HG03439 (cell line): ENCODE measurements at regions not wholly inside any gene's neighbourhood (a gene's known extent, or its start where the extent isn't known, plus 50 kb on each side); places are given as distances from the start of the nearest gene placed in this dataset.

Experiments
- ATAC-seq: cut with Tn5 transposase; IDR thresholded peaks from one replicate; pipeline ENCODE4 v1.9.1; 2021; ENCODE audit warnings: mild to moderate bottlenecking, moderate library complexity; ENCODE audit not compliant: unreplicated experiment

DNA sequence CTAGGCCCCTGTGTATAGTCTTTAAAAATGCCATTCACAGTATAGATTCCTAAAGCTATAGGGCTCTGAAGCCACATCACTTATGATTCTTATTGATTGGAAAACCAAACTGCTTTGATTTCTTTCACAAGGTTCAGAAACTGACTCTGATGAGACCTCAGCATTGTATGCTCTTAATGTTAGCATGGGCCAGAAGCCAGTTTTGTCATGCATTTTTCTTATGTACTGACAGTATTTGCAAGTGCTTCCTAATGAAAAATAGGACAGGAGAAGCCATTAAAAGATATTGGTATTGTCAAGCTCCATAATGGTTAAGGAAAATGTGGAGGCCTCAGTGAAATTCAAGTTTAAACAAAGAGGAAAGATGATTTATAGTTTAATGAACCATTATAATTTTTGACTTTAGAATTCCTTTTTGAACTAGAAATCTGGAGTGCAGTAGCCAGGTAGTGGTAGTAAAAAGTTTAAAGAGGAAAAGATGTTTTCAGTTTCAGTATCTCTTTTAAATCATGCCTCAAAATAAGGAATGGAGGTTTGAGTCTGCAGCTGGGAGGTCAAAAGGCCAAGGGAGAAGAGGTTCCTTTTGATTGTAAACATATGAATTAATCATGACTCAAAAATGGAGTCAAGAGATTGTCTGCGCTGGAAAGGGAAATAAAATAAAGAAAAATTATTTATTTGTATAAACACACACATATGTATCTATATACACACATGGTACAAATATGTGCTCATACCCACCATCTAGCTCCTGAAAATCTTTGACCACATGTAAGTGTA is 388.1 kb upstream of the PRICKLE1 start:
- ATAC-seq: no peak

DNA sequence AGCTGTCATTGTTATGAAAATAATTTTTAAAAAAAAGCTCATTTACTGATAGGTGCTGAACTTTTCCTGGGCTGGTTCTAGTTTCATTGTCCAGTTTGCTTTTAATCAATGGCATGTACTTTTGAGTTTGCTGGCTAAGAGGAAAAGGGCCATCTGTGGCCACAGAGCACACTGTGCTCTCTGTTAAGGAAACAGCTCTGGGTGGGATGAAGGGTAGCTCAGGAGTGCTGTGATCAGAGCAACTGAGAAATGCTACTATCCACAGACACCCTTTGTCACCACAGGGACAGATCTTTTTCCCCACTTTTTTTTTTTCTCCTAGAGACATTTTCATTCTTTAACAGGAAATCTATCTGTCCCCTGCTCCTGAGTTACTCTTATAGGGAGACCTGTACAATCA is 387.1 kb upstream of the PRICKLE1 start:
- no peak for ATAC-seq

DNA sequence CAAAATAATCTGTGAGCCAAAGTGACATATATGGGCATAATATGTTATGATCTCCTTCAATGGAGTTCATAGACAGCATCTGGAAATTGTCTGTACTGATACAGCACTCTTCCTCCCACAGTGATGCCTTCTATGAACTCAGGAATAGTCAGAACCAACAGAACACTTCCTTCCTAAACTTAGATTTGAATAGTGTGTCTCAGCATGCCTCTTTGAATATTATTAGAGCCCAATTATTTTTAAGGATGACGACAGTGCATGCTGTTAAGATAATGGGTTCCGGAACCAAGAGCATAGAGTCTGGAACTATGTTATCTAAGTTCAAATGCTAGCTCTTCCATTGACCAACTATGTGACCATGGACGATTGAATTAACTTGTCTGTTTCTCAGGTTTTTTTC is 386.6 kb upstream of the PRICKLE1 start:
- ATAC-seq: no peak

DNA sequence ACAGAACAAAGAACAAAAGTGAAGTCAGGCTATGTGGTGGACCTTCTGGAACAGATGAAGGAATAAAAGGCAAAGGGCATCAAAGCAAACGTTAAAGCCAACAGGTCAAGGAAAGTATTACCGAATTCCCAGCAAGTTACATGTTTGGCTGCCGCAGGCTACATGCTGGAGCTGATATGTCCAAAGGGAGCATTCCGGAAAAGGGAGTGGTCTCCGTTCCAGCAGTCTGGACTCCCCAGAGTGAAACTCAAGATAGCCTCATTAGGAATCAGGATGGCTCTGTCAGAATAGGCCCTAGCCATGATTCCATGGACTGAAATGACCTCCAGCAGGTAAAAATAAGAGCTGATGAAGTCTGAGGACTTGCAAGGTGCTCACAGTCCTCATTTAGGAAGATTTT is 379.8 kb upstream of the PRICKLE1 start:
- no peak for ATAC-seq

DNA sequence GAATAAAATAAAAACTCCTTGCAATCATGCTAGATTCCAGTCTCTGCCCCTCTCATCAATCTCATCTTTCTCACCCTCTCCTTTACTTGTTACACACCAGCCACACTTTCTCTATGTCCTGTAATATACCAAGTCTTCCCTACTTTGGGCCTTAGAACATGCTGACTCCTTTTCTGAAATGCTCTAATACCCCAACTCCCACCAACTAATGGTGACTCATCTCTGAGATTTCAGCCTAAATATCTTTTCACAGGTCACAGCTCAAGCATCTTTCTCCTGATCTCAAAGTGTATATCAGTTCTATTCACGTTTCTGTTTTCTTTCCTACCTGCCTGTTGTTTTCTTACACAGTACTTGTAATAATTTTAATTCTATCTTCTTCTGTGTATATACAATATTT is 378.9 kb upstream of the PRICKLE1 start:
- no peak for ATAC-seq

DNA sequence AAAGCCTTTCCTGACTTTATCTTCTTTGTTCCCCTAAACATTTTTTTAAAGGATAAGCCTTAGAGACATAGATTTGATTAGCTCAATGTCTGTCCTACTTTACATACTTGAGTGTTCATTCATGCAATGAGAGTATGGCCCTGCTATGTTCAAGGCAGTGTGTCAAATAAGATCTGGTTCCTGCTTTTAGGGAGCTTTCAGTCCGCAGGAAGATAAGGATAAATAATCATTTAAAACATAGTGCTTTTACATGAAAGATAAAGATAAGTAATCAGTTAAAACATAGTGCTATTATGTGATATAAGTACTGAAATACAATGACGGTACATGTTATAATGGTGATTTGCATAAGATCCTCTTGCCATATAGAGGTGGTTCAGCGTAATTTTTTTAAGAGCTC is 378.3 kb upstream of the PRICKLE1 start:
- ATAC-seq: no peak

DNA sequence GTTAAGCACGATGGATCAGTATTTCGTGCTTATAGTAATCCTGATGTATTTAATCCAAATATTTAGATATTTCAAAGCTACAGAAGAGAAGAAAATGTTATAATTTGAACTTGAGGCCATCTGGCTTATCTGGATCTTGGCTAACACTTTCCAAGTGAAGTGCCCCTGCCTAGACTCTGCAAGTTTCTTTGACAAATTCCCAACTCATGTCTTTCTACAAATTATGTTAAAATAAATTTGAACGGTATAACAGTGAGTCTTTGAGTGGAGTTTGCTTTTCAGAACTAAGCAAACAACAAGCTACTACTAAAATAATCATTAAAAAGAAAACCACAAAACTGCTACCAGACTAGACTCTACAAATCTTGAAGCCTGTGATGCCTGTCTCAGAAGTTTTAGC is 374.4 kb upstream of the PRICKLE1 start:
- ATAC-seq: no peak

DNA sequence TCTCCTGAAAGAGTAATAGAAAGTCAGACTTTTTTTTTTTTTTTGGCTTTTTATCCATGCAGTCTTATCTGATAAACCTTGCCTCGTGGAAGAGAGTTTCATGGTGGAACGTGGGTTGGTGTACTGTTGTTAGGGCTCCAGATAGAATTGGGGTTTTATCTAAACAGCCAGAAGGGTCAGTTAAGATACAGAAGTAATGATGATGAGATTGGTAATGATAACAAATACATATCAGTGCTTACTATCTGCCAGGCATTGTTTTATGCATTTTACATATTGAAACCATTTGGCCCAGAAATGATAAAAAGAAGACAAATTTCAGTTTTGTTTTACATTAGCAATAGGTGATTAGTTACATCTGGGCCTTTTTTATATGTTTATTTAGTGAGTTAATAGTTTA is 372.8 kb upstream of the PRICKLE1 start:
- ATAC-seq: no peak

DNA sequence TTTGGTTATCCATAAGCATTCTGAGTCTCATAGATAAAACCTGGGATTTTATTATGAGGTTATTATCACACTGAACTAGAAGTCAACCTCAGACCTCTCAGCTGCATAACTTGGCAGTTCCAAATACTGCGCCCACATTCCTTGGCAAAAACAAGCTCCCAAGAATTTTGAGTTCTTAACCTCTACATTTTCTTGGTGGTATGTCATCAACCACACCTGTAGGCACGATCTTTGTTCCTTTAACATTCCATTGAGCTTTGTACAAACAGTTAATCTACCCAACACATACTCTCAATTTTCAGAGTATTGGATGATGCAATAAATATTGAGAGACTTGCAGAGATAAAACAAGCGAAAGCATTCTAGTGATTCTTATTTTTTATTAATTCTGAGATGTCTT is 371.8 kb upstream of the PRICKLE1 start:
- no peak for ATAC-seq

DNA sequence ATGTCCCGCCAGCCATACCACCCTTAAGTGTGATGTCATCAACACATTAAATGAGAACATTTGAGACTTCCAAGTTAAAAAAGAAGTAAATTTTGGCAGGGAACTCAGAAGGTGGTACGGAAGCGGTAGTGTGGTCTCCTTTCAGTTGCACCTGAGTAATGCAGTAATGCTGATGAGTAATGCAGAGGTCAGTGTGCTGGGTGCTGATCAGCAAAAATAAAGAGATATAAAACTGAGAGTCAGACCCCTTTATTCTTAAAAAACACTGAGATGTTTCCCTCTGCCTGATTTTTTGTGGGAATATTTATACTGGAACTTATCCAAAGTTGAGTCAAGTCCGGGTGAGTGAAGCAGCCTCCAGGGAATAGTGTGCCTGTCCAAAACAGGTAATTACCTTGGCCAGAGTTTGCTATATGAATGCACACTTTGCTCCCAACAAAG is 370.6 kb upstream of the PRICKLE1 start:
- ATAC-seq: no peak

DNA sequence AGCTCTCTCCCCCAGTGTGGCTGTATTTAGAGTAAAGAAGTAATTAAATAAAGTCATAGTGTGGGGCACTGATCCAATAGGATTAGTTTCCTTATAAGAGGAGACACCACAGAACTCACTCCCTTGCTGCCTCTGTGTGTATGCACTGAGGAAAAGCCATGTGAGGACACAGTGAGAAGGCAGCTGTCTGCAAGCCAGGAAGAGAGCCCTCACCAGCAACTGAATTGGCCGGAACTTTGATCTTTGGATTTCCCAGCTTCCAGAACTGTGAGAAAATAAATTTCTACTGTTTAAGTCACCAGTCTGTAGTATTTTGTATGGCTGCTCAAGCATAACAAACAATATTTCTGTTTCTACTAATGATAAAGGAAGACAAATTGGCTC is 368.7 kb upstream of the PRICKLE1 start:
- ATAC-seq: no peak

DNA sequence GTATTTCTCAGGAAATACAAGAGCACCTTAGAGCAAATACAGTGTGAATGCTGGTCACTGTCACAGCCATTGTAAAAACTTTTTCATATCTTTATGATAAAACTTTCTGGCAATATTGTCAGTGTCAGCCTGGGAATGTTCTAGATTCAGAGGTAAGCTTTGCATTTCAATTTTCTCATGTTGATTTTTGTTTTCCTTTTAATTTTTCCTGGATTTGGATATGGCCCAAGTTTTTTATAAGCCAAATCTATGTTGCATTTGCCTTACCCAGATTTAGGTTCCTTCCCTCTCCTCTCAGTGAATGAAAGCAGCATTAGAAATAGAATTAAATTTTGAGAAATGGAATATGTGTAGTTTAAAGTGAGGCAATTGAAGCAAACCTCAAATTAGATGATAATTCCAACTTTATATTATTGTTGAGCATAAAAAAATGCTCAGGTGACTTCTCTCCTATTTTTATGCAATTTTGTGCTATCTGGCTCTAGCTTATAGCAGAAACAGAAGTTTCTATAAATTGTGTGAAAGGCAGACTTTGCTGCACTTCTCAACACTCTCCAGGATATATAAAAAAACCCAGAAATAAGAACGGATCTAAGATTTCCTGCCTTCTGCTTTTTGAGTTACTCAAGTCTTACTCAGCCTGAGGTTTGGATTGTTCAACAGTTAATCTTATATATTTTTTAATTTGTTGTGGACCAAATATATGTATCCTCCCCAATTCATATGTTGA is 368.2 kb upstream of the PRICKLE1 start:
- no peak for ATAC-seq

DNA sequence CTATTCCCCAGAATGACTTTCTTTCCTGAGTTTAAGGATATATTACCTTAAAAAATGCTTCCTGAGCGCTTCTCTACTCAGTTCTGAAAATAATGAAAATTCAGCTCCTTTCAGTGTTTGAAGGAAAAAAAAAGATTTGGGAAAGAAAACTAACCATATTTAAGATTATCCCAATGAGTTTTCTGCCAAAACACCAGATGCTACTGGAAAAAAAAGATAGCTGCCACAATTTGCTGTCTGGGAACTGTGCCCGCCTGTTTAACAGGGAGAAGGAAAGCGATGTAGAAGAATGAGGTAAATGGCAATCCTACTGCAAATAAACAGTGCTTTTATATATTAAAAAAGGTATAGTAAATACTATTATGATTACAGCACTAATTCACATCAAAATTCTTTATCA is 367.6 kb upstream of the PRICKLE1 start:
- no peak for ATAC-seq

DNA sequence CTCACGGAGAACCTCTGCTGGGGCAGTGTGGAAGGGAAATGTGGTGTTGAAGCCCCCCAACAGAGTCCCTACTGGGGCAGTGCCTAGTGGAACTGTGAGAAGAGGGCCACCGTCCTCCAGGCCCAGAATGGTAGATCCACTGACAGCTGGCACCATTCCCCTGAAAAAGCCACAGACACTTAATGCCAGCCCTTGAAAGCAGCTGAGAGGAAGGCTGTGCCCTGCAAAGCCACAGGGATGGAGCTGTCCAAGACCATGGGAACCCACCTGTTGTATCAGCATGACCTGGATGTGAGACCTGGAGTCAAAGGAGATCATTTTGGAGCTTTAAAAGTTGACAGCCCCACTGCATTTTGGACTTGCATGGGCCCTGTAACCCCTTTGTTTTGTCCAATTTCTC is 363.5 kb upstream of the PRICKLE1 start:
- no peak for ATAC-seq

DNA sequence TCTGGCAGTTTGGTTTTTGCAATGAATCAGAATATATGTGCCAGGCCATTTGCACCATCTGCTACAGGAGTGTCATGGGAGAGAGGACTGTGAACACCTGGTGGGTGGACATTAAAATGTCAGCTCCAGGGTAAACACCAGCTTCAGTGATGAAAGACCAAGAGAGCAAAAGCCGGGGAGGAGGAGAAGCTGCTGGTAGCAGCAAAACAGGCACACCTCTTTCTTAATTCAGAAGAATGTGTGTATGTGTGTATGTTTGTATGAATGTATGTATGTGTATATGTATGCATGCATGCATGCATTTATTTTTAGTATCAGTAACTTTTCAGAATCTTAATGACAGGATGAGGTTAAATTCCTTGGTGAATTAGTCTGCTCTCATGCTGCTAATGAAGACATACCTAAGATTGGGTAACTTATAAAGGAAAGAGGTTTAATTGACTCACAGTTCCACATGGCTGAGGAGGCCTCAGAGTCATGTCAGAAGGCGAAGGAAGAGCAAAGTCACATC is 357.4 kb upstream of the PRICKLE1 start:
- ATAC-seq: no peak

DNA sequence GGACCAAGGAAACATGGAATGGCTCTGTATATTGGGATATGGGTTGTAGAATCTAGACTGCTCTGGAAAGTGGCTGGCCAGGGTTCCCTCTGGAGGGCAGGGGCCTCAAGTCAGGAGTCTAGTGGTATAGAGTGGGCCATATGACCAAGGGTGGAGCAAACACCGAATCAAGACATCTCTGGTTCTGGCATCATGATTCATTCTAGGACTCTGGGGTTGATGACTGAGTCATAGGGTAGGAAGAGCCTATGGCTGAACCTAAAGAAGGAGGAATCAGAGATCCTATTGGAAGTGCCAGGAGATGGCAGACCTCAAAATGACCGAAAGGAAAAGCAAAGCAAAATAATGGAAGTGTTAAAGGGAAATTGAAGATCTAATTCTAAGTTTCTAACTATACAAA is 356.4 kb upstream of the PRICKLE1 start:
- ATAC-seq: no peak

DNA sequence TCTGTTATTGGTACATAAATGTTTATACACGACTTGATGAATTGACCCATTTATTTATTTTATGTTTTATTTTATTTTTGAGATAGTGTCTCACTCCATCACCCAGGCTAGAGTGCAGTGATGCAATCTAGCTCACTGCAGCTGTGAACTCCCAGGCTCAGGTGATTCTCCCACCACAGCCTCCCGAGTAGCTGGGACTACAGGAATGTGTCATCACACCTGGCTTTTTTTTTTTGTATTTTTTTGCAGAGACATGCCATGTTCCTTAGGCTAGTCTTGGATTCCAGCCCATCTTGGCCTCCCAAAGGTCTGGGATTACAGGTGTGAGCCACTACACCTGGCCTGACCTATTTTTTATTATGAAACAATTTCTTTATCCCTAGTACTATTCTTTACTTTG is 355.0 kb upstream of the PRICKLE1 start:
- ATAC-seq: no peak

DNA sequence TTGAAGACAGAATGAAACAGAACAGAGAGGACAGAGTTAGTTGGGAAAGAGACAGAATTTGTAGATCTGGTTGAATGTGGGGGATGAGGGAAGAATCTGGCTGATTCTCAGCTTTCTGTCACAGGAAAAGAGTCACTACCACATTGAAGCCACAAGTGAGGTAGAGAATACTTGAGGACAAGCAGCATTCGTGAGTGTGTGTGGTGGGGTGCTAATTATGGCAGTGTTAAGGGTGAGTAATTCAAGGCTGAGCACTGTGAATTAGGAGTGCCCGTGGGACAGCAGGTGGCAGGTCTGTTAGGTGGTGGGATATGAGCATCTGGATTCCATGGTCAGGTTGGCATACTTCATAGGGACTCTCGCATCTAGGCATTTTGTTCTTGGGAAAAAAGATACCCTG is 347.4 kb upstream of the PRICKLE1 start:
- ATAC-seq: no peak

DNA sequence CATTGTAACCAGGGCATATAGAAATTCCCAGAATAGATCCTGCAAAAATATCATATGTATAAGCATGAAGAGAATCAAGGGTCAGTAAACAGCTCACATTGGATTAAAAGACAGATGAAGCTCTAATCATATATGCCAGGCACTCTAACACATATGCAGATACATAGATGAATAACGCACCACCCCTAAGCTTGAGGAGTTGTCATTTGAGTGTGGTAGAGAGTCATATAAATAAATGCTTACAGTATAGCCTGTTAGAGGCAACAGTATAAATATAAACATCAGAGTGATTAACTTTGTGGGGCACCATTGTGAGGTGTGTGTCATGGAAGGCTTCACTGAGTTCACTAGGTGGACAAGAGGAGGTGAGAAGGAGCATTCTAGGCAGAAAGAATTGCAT is 346.7 kb upstream of the PRICKLE1 start:
- ATAC-seq: no peak

DNA sequence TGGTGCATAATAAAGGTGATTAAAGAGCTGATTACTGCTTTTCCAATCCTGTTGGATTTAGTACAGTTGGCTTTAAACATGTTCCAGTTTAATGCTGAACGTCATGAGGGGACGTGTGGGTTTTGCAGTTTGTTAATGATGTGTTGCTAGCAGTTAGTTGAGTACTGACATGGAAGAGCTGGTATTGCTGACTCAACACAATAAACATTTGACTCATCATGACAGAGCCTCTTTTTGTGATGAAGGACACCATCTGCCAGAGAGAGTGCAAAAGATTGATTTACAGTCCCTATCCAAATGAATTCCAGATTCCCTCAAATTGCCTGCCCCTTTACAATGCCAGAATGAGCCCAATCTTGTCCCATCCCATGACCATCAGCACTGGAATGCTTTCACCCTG is 346.2 kb upstream of the PRICKLE1 start:
- ATAC-seq: no peak

DNA sequence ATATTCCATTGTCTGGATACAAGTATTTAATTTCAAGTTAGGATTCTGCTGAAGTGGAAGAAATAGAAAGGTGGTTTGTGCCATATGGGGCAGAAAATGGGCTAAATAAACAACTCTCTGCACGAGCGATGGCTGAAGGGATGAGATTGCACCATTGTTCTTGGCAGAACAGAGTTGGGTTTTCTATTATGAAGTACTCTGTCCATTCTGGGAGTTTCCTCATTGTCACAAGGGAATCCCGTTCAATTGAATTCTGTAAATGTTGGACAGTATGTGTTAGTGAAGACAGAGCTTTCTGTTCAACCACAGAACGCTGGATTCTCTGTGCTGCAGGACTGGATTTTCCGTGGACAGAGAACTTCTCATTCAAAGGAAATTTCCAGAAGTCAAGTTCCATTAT is 345.5 kb upstream of the PRICKLE1 start:
- ATAC-seq: no peak

DNA sequence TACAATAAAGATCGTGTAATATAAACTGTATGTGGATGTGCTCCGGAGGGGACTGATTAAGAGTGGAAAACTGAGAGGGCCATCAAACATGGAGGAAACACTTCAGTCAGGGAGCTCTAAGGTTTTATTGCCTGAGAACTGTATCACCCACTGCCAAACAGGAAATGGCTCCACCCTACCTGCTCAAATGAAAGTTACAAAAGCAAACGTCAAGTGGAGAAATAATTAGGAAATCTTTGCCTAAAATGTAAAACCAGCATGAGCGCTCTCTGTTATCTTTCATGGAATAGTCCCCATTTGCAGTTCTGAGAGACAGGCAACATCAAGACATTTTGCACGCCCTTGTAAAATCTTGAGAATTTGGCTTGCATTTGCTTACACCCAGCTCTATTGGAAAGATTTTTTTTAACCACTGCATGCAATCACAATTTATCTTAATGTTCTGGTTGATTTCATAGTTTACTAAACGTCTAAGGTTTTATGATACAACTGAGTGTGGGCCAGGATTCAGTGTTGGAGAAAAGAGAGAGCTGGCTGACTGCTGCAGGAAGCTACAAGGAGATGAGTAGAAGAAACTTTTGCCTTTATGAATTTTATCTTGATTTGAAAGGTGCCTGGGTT is 344.0 kb upstream of the PRICKLE1 start:
- no peak for ATAC-seq
